ENCODE measurements at regions not wholly inside any gene's neighbourhood (a gene's known extent, or its start where the extent isn't known, plus 50 kb on each side); places are given as distances from the start of the nearest gene placed in this dataset.
"Not testable (repeated sequence)": the region's sequence is repeated elsewhere in the genome, so short reads cannot be mapped to it uniquely, and the experiment has no call there.

- DNase-seq: no peak
These were observed 81.6 kb upstream of the MANSC4 start for GRCh38 chr12:27861428-27862167.

DNA sequence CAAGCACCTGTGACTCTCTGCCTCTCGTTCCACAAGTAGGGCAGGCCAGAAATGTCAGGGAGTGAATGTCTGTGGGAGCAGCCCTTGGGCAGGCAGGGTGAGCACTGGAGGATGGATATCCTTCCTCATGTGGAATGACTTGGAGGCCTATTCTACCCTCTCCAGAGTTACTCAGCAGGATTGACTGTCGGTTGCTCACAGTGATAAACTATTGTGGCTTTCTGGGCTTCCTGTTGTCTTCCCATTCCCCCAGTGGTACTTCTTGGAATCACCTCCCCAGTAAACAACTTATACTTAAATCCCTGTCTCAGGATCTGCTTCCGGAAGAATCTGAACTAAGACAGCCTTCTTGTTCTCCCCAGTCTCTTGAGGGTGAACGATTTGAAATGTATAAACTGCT lies 79.6 kb upstream of the MANSC4 start:
- DNase-seq: no peak

DNA sequence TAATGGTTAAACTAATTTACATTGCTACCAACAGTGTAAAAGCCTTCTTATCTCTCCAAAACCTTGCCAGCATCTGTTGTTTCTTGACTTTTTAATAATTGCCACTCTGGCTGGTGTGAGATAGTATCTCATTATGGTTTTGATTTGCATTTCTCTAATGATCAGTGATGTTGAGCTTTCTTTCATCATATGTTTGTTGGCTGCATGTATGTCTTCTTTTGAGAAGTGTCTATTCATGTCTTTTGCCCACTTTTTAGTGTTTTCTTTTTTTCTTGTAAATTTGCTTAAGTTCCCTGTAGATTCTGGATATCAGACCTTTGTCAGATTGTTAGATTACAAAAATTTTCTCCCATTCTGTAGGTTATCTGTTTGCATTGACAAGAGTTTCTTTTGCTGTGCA lies 77.0 kb upstream of the MANSC4 start:
- not testable (repeated sequence) for DNase-seq

- DNase-seq: no peak
These were observed 72.7 kb upstream of the MANSC4 start for GRCh38 chr12:27852742-27853141.
